HG02973 (cell line): ENCODE measurements at regions not wholly inside any gene's neighbourhood (a gene's known extent, or its start where the extent isn't known, plus 50 kb on each side); places are given as distances from the start of the nearest gene placed in this dataset.
A peak's percentile ranks its signal among the peaks of the same experiment; 100 is the strongest.

ENCODE experiments used
- ATAC-seq: cut with Tn5 transposase; IDR thresholded peaks from one replicate; pipeline ENCODE4 v1.9.1; 2021; ENCODE audit warnings: moderate library complexity; ENCODE audit not compliant: unreplicated experiment

DNA sequence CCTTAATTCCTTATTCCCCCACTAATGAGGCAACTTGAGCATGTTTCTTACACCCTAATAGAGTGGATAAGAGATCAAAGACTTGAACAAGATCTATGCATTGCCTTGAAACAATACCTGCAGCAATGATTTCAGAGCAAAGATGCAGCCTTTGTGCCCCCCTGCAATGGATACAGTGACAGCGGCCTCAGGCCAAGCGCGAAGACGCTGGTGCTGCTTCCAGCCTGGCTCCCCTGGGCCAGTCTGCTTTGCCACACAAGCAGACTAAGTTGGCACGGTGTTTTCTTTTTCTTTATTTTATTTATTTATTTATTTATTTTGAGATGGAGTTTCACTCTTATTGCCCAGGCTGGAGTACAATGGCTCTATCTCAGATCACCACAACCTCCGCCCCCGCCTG, 179.8 kb upstream of the S1PR3 start:
- no peak for ATAC-seq

DNA sequence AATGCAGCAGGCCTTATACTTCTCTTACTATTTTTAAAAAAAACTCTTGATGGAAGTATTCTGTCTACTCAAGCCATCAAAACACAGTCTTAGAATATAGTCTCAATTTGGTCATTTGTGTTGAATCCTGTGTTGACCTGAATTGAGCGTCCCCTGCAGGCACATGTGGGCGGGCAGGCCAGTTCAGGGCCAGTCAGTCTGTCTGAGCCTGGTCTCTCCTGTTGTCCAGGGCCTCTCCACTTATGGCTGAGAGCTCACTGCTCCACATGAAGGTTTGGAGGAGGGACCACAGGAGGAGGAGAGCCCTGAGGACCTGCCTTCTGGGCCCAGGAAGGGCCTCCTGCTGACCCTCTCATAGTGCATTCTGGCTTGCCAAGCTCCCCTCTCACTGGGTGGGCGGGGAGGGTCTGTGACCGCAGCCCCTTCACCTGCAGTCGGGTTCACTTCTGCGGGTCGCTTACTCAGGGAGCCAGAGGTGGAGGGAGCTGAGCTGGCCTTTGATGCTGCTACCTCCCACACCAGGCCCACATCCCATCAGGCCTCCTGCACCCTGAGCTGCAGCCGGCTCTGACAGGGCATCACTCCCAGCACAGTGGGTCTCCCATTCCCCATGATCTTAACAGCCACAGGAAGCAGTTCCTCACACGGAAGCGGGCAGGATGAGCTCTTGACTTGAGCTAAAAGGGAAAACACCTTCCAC, 178.2 kb upstream of the S1PR3 start:
- no peak for ATAC-seq

DNA sequence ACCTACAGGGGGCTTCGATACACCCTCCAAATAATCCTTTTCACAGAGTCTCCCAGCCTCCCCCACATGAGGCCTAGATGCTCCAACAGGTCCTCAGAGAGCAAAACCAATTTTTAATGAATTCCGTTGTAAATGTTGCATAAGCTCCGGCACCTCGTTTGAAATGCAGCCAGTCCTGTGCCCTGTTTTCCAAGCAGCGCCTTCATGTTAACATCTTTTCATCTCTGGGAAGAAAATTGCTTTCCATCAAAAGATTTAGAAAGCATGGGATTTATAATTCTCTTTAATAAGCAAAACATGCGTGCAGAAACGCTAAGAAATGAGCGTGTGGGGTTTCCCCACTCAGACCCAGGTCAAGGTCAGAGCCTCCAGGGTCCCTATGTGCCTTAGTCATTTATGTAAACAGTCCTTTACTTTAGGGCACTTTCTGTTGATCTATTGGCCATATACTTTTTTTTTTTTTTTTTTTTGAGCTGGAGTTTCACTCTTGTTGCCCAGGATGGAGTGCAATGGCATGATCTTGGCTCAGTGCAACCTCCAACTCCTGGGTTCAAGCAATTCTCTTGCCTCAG, 177.5 kb upstream of the S1PR3 start:
- ATAC-seq: no peak

DNA sequence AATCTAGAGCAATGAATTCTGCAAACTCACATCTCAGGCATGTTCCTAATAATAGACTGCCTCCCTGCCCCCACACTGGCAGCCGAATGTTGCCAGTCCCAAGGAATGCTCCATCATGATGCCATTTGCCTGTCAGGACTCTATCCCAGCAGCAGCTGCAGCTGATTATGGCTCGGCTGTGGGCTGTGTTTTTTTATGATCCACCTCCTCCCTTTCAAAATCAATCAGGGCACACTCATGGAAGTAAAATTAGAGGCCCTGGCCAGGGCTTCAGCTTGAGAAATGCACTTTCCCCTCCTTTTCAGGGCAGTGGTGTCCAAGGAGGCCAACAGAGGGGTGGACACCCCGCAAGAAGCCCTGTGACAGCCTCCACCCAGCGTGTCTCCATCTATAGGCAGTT, 176.7 kb upstream of the S1PR3 start:
- ATAC-seq: no peak

DNA sequence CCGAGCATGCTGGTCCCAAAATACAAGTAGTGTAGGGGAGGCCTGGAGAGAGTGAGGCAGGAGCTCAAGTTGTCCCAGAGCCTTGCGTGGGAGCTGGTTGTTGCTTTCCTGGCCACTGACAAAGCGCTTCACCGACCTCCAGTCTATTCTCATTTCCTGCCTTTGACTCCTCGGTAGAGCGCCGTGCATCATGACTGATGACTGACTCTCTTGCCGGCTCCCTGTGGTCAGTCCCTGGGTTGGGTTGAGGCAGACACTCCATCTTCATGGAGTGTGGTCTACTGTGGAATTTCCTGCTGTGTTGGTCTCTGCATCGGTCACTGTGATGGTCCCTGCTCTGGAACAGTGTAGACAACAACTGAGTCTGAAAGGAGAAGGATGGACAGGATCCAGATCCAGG, 175.1 kb upstream of the S1PR3 start:
- no peak for ATAC-seq

DNA sequence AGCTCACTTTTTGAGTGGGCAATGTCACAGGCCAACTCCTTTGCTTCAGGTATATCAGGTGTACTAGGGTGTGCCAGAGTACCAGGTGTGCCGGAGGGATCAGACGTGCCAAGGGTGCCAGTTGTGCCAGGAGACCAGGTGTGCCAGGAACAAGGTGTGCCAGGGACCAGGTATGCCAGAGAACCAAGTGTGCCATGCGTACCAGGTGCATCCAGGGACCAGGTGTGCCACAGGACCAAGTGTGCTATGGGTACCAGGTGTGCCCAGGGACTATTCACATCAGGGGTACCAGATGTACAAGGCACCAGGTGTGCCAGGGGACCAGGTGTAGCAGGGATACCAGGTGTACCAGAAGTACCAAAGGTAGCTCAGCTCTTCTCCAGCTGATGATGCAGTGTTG, 174.7 kb upstream of the S1PR3 start:
- no peak for ATAC-seq

DNA sequence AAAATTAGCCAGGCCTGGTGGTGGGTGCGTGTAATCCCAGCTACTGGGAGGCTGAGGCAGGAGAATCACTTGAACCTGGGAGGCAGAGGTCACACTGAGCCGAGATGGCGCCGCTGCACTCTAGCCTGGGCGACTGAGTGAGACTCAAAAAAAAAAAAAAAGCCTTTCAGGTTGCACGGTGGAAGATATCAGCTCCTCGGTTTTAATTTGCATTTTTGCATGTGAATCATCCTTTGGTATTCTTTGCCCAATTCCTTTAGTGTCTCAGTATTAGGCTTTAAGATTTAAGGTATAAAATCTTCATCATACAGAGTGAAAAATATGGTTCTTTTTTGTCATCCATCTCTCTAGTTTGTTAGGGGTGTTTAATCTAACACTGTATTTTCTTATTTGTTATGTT, 173.6 kb upstream of the S1PR3 start:
- ATAC-seq: no peak

DNA sequence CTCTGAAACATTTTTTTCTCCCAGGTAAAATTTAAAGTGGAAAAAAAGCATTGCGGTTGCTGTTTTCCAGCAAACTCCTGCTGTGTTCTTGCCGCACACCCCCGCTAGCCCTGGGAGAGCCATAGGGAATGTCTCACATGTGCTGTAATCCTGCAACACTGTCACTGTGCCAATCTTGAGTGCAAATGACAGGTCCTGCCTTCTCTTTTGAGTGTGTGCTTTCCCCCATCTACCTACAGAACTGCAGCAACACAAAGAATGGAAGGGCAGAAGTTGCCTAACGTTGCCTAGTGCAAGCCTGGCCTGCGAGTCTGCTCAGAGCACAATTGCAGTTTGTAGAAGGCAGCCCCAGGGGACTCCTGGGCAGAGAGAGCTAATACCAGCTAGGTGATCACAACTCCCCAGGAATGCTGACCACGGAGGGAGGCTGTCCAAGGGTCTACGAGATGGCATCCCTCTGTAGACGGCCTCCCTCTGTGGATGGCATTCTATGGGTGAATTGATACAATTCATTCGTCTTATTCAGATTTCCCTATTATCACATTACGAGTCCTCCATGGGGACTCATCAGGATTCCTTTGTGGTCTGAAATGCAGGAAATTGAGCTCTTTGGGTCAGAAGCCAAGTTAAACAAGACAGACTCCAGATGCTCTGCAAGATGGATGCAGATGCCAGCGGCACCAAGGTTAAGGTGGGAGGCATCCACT, 172.6 kb upstream of the S1PR3 start:
- ATAC-seq: no peak

DNA sequence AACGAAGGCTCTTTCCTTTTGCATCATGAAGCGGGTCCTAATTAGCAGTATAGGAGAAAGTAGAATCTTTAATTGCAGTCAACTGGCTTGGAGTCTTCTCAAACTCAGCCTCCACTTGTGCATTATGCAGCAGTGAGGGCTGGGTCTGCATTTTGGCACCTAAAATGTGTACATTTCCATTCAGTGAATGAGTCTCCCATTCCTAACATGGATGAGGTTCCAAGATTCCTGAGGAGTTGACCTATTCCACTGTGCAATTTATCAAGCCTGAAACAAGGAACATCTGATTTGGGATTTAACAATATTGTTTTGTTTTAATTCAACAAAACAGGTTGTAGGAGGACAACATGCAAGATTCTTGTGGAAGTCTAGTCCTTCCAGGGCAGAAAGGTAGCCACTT, 171.8 kb upstream of the S1PR3 start:
- no peak for ATAC-seq

DNA sequence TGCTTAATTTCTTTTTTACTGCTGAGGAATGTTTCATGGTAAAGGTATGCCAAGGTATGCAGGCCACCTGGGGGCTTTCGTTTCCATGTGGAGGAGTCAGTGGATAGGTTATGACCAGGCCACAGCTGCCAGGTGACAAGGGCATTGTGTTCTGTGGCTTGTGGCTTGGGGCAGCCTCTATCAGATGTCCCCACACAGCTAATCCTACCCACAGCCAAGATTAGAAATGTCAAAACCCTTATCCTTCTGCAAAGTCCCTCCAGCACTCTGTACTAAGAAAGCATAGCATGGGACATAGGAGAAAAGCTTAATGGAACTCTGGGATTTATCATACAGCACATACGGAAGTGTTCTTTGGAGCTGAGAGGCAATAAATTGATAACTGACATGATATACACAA, 171.2 kb upstream of the S1PR3 start:
- no peak for ATAC-seq

DNA sequence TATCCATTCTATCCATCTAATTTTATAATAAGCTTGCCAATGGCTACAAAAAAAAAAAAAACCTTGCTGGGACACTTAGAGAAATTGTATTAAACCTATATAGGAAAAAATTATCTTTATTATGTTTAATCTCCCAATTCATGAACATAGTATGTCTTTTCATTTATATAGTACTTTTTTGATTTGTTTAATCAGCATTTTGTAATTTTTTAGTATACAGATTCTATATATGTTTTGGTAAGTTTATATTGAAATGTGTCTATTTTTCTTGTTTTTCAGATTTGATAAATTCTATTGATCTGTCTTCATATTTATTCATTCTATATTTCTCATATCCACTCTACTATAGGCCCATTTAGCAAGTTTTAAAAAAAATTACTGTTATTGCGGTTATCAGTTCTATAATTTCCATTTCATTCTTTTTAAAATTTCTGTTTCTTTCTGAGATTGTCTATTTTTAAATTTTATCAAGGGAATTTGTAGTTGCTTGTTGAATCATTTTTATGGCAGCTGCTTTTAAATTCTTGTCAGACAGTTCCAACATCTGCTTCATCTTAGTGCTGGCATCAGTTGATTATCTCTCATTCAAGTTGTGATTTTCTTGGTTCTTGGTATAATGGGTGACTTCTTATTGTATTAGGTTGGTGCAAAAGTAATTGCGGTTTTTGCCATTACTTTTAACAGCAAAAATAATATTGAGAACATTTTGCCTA, 170.1 kb upstream of the S1PR3 start:
- no peak for ATAC-seq

DNA sequence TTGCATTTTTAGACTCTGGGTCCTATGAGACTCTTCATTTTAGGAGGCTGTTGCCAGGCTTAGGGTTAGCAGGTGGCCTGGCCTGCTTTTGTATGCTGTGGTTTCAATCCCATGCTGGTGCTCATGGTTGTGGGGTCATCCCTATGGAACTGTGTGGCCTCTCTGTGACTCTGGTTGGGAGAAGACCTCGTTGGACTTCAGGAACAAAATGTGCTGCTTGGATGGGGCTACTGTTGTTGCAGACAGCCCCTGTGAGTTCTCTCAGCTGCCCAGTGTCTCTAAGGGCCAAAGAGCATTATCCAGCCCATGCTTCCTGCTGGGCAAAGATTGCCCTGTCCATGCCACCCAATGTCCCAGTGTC, 169.5 kb upstream of the S1PR3 start:
- ATAC-seq: no peak

DNA sequence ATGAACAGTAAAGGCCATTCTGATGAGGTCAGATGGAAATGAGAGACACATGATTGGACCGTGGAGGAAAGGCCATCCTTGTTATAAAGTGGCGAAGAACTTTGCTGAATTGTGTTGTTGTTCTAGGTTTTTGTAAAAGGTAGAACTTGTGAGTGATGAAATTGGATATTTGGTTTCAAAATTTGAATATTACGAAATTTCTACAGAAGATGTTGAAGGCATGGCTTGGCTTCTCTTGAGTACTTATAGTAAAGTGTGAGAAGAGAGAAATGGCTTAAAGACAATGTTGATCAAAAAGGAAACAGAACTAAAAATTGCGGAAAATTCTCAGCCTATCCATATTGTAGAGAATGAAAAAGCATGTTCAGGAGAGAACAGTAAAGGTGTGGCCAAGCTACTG, 166.6 kb upstream of the S1PR3 start:
- ATAC-seq: no peak

DNA sequence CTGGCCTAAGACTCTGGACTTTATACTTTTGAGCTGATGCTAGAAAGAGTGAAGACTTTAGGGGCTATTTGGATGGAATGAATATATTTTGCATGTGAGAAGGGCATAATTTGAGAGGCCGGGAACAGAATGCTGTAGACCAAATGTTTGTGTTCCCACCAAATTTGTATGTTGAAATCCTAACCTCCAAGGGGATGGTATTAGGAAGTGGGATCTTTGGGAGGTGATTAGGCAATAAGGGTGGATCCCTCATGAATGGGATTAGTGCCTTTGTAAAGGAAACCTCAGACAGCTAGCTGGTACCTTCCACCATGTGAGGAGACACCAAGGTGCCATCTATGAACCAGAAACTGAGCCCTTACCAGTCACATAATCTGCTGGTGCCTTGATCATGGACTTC, 165.1 kb upstream of the S1PR3 start:
- ATAC-seq: no peak

DNA sequence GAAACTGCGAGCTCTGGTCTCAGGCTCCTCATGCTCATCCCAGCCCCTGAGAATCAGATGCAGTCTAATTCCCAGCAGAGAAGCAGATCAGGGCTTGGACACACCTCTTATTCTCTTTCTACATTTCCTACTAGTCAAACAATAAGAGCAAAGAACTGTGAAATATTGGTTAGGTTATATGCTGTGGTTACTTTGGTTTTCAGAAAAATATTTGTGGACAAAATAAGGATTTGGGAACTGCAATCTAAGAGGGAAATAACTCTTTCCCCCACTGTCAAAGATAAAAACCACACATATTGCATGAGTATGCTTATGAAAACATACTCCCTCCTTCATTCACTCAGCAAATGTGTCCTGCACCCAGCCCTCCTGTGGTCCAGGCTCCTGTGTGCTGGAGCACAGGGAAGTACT, 164.5 kb upstream of the S1PR3 start:
- ATAC-seq: no peak

DNA sequence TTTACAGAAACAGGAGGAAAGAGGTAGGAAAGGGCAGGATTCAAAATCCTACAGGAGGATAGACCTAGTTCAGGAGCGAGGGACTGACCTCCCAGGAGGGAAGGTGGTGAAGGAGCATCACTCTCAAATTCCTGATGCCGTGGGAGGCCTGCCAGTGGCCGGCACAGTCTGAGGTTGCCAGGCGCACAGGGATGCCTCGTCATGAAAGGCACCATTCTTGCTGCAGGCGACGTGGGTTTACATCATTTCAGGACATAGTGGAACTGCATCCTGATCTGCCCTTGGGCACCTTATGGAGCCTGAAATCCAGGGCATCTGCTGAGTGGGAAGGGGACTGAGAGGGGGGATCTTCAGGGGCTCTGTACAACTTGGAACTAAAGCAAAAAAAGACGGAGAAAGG, 163.2 kb upstream of the S1PR3 start:
- no peak for ATAC-seq

DNA sequence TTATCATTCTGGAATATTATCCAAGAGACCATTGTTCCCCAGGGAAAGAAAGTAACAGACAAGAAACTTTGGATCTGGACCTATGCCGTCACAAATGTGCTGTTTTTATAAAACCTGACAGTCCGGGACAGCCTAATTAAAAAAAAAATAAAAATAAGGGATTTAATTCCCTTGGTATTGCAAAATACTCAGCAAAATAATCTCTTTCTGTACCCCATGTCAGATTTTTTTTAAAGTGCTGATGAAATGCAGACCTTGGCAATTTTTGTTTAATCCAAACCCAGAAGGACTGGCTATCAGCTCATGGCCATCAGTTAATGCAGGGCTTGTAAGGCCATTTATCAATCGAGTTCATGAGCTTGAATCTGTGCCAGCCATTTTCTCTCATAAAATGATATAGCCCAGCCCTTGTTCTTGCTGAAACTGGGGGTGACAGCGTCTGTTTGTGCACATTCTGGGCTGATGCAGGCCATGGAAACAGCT, 162.7 kb upstream of the S1PR3 start:
- no peak for ATAC-seq

DNA sequence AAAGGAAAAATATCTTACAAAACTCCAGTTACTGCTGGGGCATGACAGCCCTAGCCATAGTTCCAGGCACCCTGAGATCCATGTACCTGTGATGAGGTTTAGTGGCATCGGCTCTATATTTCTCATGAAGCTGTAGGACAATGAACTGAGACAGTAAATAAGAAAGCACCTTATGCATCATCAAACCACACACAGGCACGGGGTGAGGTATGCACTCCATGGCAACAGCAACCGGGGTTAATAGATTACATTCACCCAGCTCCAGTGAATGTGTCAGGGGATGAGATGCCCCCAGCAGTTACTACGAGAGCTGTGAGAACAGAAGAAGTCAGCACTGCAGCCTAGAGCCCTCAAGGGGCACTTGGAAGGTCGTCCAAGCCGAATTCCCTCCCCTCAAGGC, 162.0 kb upstream of the S1PR3 start:
- peak; percentile 86 for ATAC-seq

DNA sequence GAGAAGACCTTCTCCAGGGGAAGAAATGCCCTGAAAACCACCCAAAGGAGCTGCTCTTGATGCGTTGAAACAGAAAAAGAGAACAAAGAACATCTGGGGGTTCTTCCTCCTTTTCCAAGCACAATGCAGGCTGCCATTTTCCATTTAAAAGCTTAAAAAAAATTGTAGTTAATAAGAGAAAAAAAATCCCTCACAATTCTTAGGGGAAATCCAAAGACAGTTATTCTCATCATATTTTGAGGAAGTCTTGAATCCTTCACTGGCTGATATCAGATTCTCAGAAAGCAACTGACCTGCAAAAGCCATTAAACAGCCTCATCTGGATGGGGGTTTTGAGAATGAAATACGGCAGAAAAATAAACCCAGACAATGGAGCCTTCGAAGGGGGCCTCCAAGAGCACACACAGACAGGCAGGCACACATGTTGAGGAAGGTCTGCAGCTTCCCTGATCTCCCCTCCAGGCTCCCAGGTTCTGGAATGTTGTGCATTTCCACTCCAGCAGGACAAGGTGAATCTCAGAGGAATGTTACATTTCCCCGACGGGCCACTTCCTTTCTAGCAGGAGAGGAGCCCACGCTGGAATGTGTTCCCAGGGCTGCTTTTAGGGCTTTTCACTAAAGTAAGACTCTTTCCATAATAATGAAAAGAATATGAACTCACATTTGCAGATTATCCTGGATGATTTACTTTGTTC, 159.4 kb upstream of the S1PR3 start:
- no peak for ATAC-seq

DNA sequence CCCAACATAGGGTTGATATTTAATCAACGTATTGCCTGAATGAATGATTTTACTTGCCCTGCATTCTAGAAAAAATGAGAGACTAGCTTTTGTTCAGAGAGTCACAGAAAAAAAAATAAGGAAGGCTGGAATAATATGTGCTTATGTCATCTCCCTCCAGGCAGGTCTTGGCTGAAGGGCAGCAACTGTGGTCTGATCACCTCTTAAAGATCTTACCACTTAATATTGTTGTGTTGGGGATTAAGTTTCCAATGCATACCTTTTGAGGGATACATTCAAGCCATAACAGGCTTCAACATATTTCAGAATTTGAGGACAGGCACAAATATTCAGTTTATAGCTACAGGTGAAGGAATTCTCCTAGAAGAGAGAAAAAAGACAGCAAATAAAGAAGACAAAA, 157.3 kb upstream of the S1PR3 start:
- no peak for ATAC-seq

DNA sequence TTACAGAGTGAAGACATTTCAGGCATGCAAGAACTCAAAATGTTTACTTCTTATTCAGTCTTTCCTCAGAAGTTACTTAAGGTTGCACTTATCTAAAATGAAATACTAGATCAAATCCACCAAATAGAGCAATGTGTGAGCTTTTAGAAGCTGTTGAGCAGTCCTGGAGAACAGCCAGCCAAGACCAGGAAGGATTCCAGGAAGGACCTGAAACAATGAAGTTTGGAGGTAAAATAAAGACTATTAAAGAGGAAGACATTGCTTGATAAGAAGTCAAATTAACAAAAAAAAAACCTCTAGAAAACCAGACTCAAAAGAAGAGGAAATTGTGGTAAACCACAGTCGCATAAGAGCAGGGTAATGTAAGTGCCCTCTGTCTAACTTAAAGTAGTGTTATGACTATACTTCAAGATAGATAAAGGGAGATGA, 156.2 kb upstream of the S1PR3 start:
- peak; percentile 94 for ATAC-seq
